Inferior parietal cortex (tissue), 1 donor: ENCODE measurements at regions not wholly inside any gene's neighbourhood (a gene's known extent, or its start where the extent isn't known, plus 50 kb on each side); places are given as distances from the start of the nearest gene placed in this dataset.
"Not testable (repeated sequence)": the region's sequence is repeated elsewhere in the genome, so short reads cannot be mapped to it uniquely, and the experiment has no call there.

Experiments used
- DNase-seq: peaks from one replicate; pipeline ENCODE4 v3.0.0-alpha.2; 2016; ENCODE audit errors: extremely low spot score

- no peak for DNase-seq
These were observed 130.7 kb upstream of the NR3C1 start for GRCh38 chr5:143533978-143534760.

GRCh38 chr5:143533475-143533874 lies 130.0 kb upstream of the NR3C1 start:
- DNase-seq: no peak

- no peak for DNase-seq
These were observed 124.3 kb upstream of the NR3C1 start for GRCh38 chr5:143527808-143528207.

- DNase-seq: no peak
These were observed 121.7 kb upstream of the NR3C1 start for GRCh38 chr5:143525176-143525575.

- peak; percentile 58 for DNase-seq
These were observed 121.0 kb upstream of the NR3C1 start for GRCh38 chr5:143524338-143524945.

- no peak for DNase-seq
These were observed 118.4 kb upstream of the NR3C1 start for GRCh38 chr5:143521846-143522400.

- no peak for DNase-seq
These were observed 117.7 kb upstream of the NR3C1 start for GRCh38 chr5:143521141-143521540.

GRCh38 chr5:143519215-143519614 lies 115.7 kb upstream of the NR3C1 start:
- DNase-seq: not testable (repeated sequence)

GRCh38 chr5:143517824-143518223 lies 114.3 kb upstream of the NR3C1 start:
- DNase-seq: not testable (repeated sequence)

- no peak for DNase-seq
These were observed 112.8 kb upstream of the NR3C1 start for GRCh38 chr5:143516249-143516648.

- no peak for DNase-seq
These were observed 112.3 kb upstream of the NR3C1 start for GRCh38 chr5:143515829-143516228.

GRCh38 chr5:143514616-143515335 lies 111.3 kb upstream of the NR3C1 start:
- no peak for DNase-seq

GRCh38 chr5:143513720-143514119 lies 110.2 kb upstream of the NR3C1 start:
- no peak for DNase-seq

GRCh38 chr5:143511736-143512135 lies 108.2 kb upstream of the NR3C1 start:
- no peak for DNase-seq

- no peak for DNase-seq
These were observed 106.3 kb upstream of the NR3C1 start for GRCh38 chr5:143509758-143510221.

- no peak for DNase-seq
These were observed 103.5 kb upstream of the NR3C1 start for GRCh38 chr5:143506836-143507552.

- DNase-seq: no peak
These were observed 102.4 kb upstream of the NR3C1 start for GRCh38 chr5:143505934-143506333.

GRCh38 chr5:143505354-143505753 lies 101.9 kb upstream of the NR3C1 start:
- DNase-seq: no peak

GRCh38 chr5:143501310-143502044 lies 98.0 kb upstream of the NR3C1 start:
- no peak for DNase-seq

- DNase-seq: no peak
These were observed 96.1 kb upstream of the NR3C1 start for GRCh38 chr5:143499480-143500114.
